A673 (cell line): ENCODE measurements at regions not wholly inside any gene's neighbourhood (a gene's known extent, or its start where the extent isn't known, plus 50 kb on each side); places are given as distances from the start of the nearest gene placed in this dataset.

Experiments
- BruUV-seq: library from RNA; stranded (reverse); fragments of 400-500 nt; replicated peaks from 2 replicates; lab custom pipeline; 2021; lab: Mats Ljungman, UMichigan
- CTCF ChIA-PET: fragments of 300-600 bp; sonication (Branson Sonifier 250); formaldehyde crosslinking; loops from one replicate; lab custom pipeline; 2022; ENCODE audit warnings: antibody characterized with exemption; lab: Charles Lee
- POLR2A ChIA-PET: fragments of 300-600 bp; sonication (Branson Sonifier 250); formaldehyde crosslinking; loops from one replicate; lab custom pipeline; 2022; ENCODE audit warnings: antibody characterized with exemption; ENCODE audit not compliant: low non-redundant PET; lab: Charles Lee
- DNase-seq: peaks from one replicate; pipeline ENCODE4 v3.0.0-alpha.2; 2015; ENCODE audit warnings: low spot score
- H3K27ac ChIP-seq: fragments of 200-600 bp; sonication (generic); 2 replicates; pipeline ENCODE4 v1.5.1; 2016; ENCODE audit warnings: mixed run types, low read depth, mild to moderate bottlenecking, mixed read lengths, antibody characterized with exemption, low read length; ENCODE audit not compliant: poor library complexity, severe bottlenecking
- H3K27me3 ChIP-seq: fragments of 200-600 bp; sonication (generic); replicated peaks from 2 replicates; pipeline ENCODE4 v1.6.1; 2017; ENCODE audit warnings: mixed run types, low read depth, mild to moderate bottlenecking, mixed read lengths, antibody characterized with exemption, low read length; ENCODE audit not compliant: insufficient read depth, poor library complexity
- H3K36me3 ChIP-seq: fragments of 200-600 bp; sonication (generic); 2 replicates; pipeline ENCODE4 v1.6.1; 2016; ENCODE audit warnings: mixed run types, mild to moderate bottlenecking, mixed read lengths, antibody characterized with exemption, low read length; ENCODE audit not compliant: insufficient read depth, poor library complexity, severe bottlenecking
- H3K4me1 ChIP-seq: fragments of 200-600 bp; sonication (generic); 2 replicates; pipeline ENCODE4 v1.6.1; 2017; ENCODE audit warnings: mixed run types, mild to moderate bottlenecking, mixed read lengths, antibody characterized with exemption, low read length; ENCODE audit not compliant: insufficient read depth, poor library complexity, severe bottlenecking
- H3K4me3 ChIP-seq: fragments of 200-600 bp; sonication (generic); 2 replicates; pipeline ENCODE4 v1.5.1; 2016; ENCODE audit warnings: low read depth, mixed run types, mild to moderate bottlenecking, mixed read lengths, low read length; ENCODE audit not compliant: poor library complexity, severe bottlenecking
- H3K9me3 ChIP-seq: fragments of 200-600 bp; sonication (generic); 2 replicates; pipeline ENCODE4 v1.6.1; 2016; ENCODE audit warnings: mixed run types, low read depth, mild to moderate bottlenecking, mixed read lengths, antibody characterized with exemption, low read length; ENCODE audit not compliant: poor library complexity, severe bottlenecking
- CTCF ChIP-seq: fragments of 300-800, 200-600 bp; sonication (generic); conservative IDR thresholded peaks from 2 replicates; pipeline ENCODE4 v1.5.1; 2017; ENCODE audit warnings: low read depth, mild to moderate bottlenecking, antibody characterized with exemption, low read length, moderate library complexity, mixed read lengths
- EZH2 ChIP-seq: fragments of 200-600 bp; sonication (generic); IDR thresholded peaks from 2 replicates; pipeline ENCODE4 v1.6.1; 2017; ENCODE audit warnings: borderline replicate concordance, low read depth, mild to moderate bottlenecking, mixed read lengths, antibody characterized with exemption, low read length; ENCODE audit not compliant: poor library complexity, severe bottlenecking
- intact Hi-C: fragments of 100-400 bp; cut with micrococcal nuclease; formaldehyde crosslinking; loops from one replicate; pipeline ENCODE4 v1.10.0; 2022; ENCODE audit not compliant: unreplicated experiment

- CTCF ChIA-PET, result no interaction called here
- BruUV-seq, result no TSS peak
- no peak for TF ChIP-seq CTCF
- no peak for TF ChIP-seq EZH2
- Histone ChIP-seq H3K27me3 (no peaks in the 10 kb centered on the region), H3K4me1 (no peaks in the 10 kb centered on the region), H3K9me3 (no peaks in the 10 kb centered on the region), H3K4me3 (no peak overlapping the region), H3K27ac (no peak overlapping the region), H3K36me3 (no peaks in the 10 kb centered on the region)
- intact Hi-C loops, result no loop called here
- no peak for DNase-seq
- POLR2A ChIA-PET, result no interaction called here
These were observed 74.5 kb upstream of the PCDH8 start for GRCh38 chr13:52922961-52923360.

GRCh38 chr13:52921194-52921593, 72.8 kb upstream of the PCDH8 start:
- Histone ChIP-seq H3K27ac (no peak overlapping the region), H3K4me3 (no peak overlapping the region), H3K9me3 (no peaks in the 10 kb centered on the region), H3K4me1 (no peaks in the 10 kb centered on the region), H3K27me3 (no peaks in the 10 kb centered on the region), H3K36me3 (no peaks in the 10 kb centered on the region)
- no TSS peak for BruUV-seq
- TF ChIP-seq EZH2, result no peak
- TF ChIP-seq CTCF, result no peak
- ChIA-PET CTCF (no interaction called here), POLR2A (no interaction called here)
- DNase-seq, result no peak
- intact Hi-C loops, result no loop called here

GRCh38 chr13:52916486-52916990, 68.1 kb upstream of the PCDH8 start:
- no peaks in the 10 kb centered on the region for H3K36me3 ChIP-seq
- CTCF ChIA-PET, result no interaction called here
- BruUV-seq, result no TSS peak
- H3K27me3 ChIP-seq, result no peaks in the 10 kb centered on the region
- H3K4me1 ChIP-seq, result no peaks in the 10 kb centered on the region
- H3K27ac ChIP-seq, result no peak overlapping the region
- no peak for DNase-seq
- no peak overlapping the region for H3K4me3 ChIP-seq
- intact Hi-C loops, result no loop called here
- TF ChIP-seq EZH2 (no peak), CTCF (no peak)
- POLR2A ChIA-PET, result interaction anchor here (0.6 kb wide), 1 partner anchor 298 kb away, joined by 5 read pairs; no protein-coding TSS in a partner anchor
- H3K9me3 ChIP-seq, result no peaks in the 10 kb centered on the region
